Fibroblast of lung (primary cell): ENCODE measurements at regions not wholly inside any gene's neighbourhood (a gene's known extent, or its start where the extent isn't known, plus 50 kb on each side); places are given as distances from the start of the nearest gene placed in this dataset.

Experiments
- EZH2 ChIP-seq: IDR thresholded peaks from 2 replicates; pipeline ENCODE4 v1.5.1; 2012; ENCODE audit warnings: low read length, control low read depth, mild to moderate bottlenecking; ENCODE audit errors: missing control alignments
- TF ChIP-seq, protein P1 (sequence below), 2 donors: IDR thresholded peaks in 1 of 2; conservative IDR thresholded peaks in 1 of 2; 1 replicate in 1 of 2; 2 replicates in 1 of 2; pipeline ENCODE4 v1.5.1; 2011 to 2012; ENCODE audit warnings: low read length in 2 of 2, control low read depth in 1 of 2, inconsistent platforms in 1 of 2, low read depth in 1 of 2, mild to moderate bottlenecking in 1 of 2

DNA sequence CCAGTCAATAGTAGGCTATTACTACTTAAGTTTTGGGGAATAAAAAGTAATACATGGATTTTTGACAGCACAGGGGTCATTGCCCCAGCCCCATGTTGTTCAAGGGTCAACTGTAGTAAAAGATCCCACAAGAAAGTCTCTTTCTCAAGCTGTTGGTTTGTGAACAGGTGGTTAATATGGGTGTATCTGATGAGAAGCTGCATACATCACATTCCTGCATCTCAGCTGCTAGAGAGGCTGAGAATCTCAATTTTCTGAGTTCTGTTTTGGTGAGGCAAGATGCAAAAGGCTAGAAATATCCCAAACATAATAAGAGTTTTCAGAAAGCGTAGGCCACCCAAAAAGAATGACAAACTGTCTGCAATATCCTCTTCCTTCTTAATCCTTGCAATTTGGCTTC, 76.8 kb upstream of the DAPK1 start:
- TF ChIP-seq, protein P1, sequence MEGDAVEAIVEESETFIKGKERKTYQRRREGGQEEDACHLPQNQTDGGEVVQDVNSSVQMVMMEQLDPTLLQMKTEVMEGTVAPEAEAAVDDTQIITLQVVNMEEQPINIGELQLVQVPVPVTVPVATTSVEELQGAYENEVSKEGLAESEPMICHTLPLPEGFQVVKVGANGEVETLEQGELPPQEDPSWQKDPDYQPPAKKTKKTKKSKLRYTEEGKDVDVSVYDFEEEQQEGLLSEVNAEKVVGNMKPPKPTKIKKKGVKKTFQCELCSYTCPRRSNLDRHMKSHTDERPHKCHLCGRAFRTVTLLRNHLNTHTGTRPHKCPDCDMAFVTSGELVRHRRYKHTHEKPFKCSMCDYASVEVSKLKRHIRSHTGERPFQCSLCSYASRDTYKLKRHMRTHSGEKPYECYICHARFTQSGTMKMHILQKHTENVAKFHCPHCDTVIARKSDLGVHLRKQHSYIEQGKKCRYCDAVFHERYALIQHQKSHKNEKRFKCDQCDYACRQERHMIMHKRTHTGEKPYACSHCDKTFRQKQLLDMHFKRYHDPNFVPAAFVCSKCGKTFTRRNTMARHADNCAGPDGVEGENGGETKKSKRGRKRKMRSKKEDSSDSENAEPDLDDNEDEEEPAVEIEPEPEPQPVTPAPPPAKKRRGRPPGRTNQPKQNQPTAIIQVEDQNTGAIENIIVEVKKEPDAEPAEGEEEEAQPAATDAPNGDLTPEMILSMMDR (conservative IDR thresholded peaks at IDR 0.05 in 1 of 2, IDR thresholded peaks at IDR 0.05 in 1 of 2; ENCODE audit: low read depth in 1 of 2, low read length in 2 of 2): no peak
- TF ChIP-seq EZH2: no peak
